Naive thymus-derived CD4-positive, alpha-beta T cell (primary cell): ENCODE measurements at regions not wholly inside any gene's neighbourhood (a gene's known extent, or its start where the extent isn't known, plus 50 kb on each side); places are given as distances from the start of the nearest gene placed in this dataset.
"Not testable (repeated sequence)": the region's sequence is repeated elsewhere in the genome, so short reads cannot be mapped to it uniquely, and the experiment has no call there.

Experiments
- ATAC-seq: fragments of 150-1000 bp; cut with Tn5 transposase; 2 replicates; pipeline ENCODE4 v1.10.0; 2021; ENCODE audit warnings: mild to moderate bottlenecking, moderate library complexity
- CTCF ChIA-PET: fragments of 350-600 bp; sonication (Branson Sonifier 250); formaldehyde crosslinking; loops from one replicate; lab custom pipeline; 2021; ENCODE audit warnings: antibody characterized with exemption; lab: Charles Lee
- POLR2A ChIA-PET: fragments of 350-600 bp; sonication (Branson Sonifier 250); formaldehyde crosslinking; loops from one replicate; lab custom pipeline; 2021; ENCODE audit warnings: antibody characterized with exemption, inconsistent platforms; lab: Charles Lee
- DNase-seq, 9 donors: peaks; one replicate each; pipeline versions ENCODE4 v3.0.0 to v3.0.0-alpha.2; 2020 to 2022; ENCODE audit warnings: mixed read lengths in 1 of 9
- H3K27ac ChIP-seq: one replicate; pipeline ENCODE4 v1.7.0; 2013; ENCODE audit warnings: mild to moderate bottlenecking, low read depth, low read length, moderate library complexity
- H3K27me3 ChIP-seq, 2 donors: one replicate each; pipeline ENCODE4 v1.7.0; 2013; ENCODE audit warnings: low read length in 2 of 2, mild to moderate bottlenecking in 2 of 2, moderate library complexity in 2 of 2; ENCODE audit not compliant: control insufficient read depth in 2 of 2, insufficient read depth in 2 of 2
- H3K36me3 ChIP-seq, 3 experiments: 1 replicate in 2 of 3; 2 replicates in 1 of 3; pipeline ENCODE4 v1.7.0; 2013; ENCODE audit warnings: low read length in 3 of 3, mild to moderate bottlenecking in 3 of 3, moderate library complexity in 1 of 3; ENCODE audit not compliant: insufficient read depth in 3 of 3, control insufficient read depth in 2 of 3
- H3K4me1 ChIP-seq, 2 donors: one replicate each; pipeline ENCODE4 v1.7.0; 2013; ENCODE audit warnings: low read length in 2 of 2, mild to moderate bottlenecking in 2 of 2, moderate library complexity in 1 of 2; ENCODE audit not compliant: control insufficient read depth in 2 of 2, insufficient read depth in 2 of 2
- H3K4me3 ChIP-seq: 2 replicates; pipeline ENCODE4 v1.7.0; 2013; ENCODE audit warnings: mild to moderate bottlenecking, low read length
- H3K9me3 ChIP-seq, 3 experiments: 1 replicate in 2 of 3; 2 replicates in 1 of 3; pipeline ENCODE4 v1.7.0; 2013; ENCODE audit warnings: low read length in 3 of 3; ENCODE audit not compliant: control insufficient read depth in 2 of 3
- H3K27ac Mint-ChIP-seq, 9 donors: one replicate each; pipeline ENCODE4 v1.8.0; 2020 to 2022; ENCODE audit warnings: mixed read lengths in 9 of 9, mild to moderate bottlenecking in 8 of 9, moderate library complexity in 5 of 9, inconsistent platforms in 2 of 9
- H3K27me3 Mint-ChIP-seq, 5 donors: one replicate each; pipeline ENCODE4 v1.8.0; 2021 to 2022; ENCODE audit warnings: mixed read lengths in 5 of 5, mild to moderate bottlenecking in 1 of 5
- H3K36me3 Mint-ChIP-seq, 5 donors: one replicate each; pipeline ENCODE4 v1.8.0; 2020 to 2022; ENCODE audit warnings: mixed read lengths in 5 of 5, mild to moderate bottlenecking in 3 of 5, inconsistent platforms in 1 of 5
- H3K4me1 Mint-ChIP-seq, 7 donors: one replicate each; pipeline ENCODE4 v1.8.0; 2020 to 2022; ENCODE audit warnings: mixed read lengths in 7 of 7, mild to moderate bottlenecking in 3 of 7, inconsistent platforms in 1 of 7
- H3K4me3 Mint-ChIP-seq, 10 donors: one replicate each; pipeline ENCODE4 v1.8.0; 2020 to 2022; ENCODE audit warnings: mild to moderate bottlenecking in 10 of 10, mixed read lengths in 10 of 10, moderate library complexity in 6 of 10, inconsistent platforms in 2 of 10
- H3K9me3 Mint-ChIP-seq, 11 donors: one replicate each; pipeline ENCODE4 v1.8.0; 2020 to 2022; ENCODE audit warnings: mixed read lengths in 11 of 11, mild to moderate bottlenecking in 4 of 11, inconsistent platforms in 1 of 11, moderate library complexity in 1 of 11
- intact Hi-C, 2 donors: fragments of 100-400 bp; cut with micrococcal nuclease; formaldehyde crosslinking; loops; one replicate each; pipeline ENCODE4 v1.15.1; 2023

DNA sequence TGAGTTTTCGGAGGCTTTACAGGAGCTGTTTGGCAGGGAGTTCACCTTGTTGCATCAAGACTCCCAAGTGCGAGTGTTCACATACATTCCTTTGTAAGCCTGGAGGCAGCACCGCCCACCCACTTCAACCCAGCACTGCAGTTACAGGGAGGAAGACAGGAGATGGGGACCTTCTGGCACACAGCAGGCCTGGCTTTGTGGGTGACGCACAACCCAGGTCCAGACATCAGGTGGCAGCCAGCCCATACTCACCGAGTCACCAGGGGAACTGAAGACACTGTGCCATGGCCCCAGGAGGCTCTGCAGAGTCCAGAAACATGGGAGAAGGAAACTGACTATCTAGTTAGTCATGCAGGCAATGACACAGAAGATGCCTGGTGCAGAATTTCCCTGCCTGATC lies 305.9 kb upstream of the RNF32 start:
- Mint-ChIP-seq H3K4me1 (no peaks in the 10 kb centered on the region), H3K9me3 (peaks cover 0 to 8% (median 0%) of the 10 kb centered on the region in 11 donors), H3K27me3 (peaks cover 0 to 19% (median 1%) of the 10 kb centered on the region in 5 donors), H3K4me3 (no peak overlapping the region), H3K27ac (no peak overlapping the region), H3K36me3 (no peaks in the 10 kb centered on the region)
- intact Hi-C loops = no loop called here
- Histone ChIP-seq H3K4me1 (no peaks in the 10 kb centered on the region), H3K36me3 (no peaks in the 10 kb centered on the region), H3K27me3 (no peaks in the 10 kb centered on the region), H3K27ac (no peak overlapping the region), H3K4me3 (no peak overlapping the region), H3K9me3 (no peaks in the 10 kb centered on the region)
- POLR2A ChIA-PET = no interaction called here
- DNase-seq (no peak), ATAC-seq (no peak)
- CTCF ChIA-PET = no interaction called here

DNA sequence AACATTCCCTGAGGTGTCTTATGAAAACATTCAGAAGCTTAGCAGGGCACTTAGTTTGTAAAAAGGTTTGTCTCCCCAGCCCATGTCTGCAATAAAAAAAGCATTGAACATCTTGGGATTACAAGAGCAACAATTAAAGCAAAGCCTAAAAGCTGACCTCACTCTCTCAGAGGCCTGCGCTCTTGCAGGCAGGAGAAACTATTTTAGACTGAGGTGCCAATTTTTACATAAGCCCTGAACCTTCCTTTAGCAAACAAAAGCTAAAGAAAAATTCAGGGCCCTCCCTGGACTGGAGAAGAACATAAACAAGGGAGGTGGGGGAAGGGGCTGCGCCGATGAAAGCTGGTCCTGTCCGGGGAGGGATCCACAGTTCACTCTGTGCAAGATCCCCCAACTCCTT lies 312.7 kb upstream of the RNF32 start:
- POLR2A ChIA-PET = no interaction called here

DNA sequence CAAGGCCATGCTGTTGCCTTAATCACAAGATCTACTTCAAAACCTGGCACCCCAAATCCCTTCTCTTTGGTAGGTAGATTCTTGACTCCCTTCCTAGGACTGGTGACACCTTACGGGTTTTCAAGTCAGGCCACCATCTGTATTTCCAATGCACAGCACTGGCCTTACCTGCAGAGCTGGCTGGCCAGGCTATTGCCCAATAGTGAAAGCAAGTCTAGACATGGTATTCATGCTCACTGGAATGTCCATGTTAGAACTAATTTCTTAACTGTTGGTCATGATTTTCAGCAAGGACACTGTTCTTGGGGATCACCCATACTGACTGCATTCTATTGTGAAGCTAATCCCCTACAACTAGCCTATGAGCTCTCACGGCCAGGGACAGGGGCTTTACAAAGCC lies 313.1 kb upstream of the RNF32 start:
- no peaks in the 10 kb centered on the region for H3K4me1 ChIP-seq
- intact Hi-C loops = no loop called here
- no peak overlapping the region for H3K4me3 ChIP-seq
- POLR2A ChIA-PET = no interaction called here
- Mint-ChIP-seq H3K4me3 (no peak overlapping the region), H3K27me3 (peaks cover 0 to 23% (median 19%) of the 10 kb centered on the region in 5 donors), H3K27ac (no peak overlapping the region), H3K4me1 (no peaks in the 10 kb centered on the region), H3K9me3 (peaks cover 0 to 8% (median 2%) of the 10 kb centered on the region in 11 donors), H3K36me3 (no peaks in the 10 kb centered on the region)
- H3K27me3 ChIP-seq = no peaks in the 10 kb centered on the region
- no peak overlapping the region for H3K27ac ChIP-seq
- CTCF ChIA-PET = interaction anchor here (0.5 kb wide), 1 partner anchor 140 kb away, joined by 3 read pairs; no protein-coding TSS in a partner anchor
- DNase-seq = no peak
- H3K9me3 ChIP-seq = no peaks in the 10 kb centered on the region
- no peaks in the 10 kb centered on the region for H3K36me3 ChIP-seq
- no peak for ATAC-seq

More for the DNA sequence above, 312.7 kb upstream of the RNF32 start:
- Histone ChIP-seq H3K27ac (no peak overlapping the region), H3K36me3 (no peaks in the 10 kb centered on the region), H3K4me1 (no peaks in the 10 kb centered on the region), H3K27me3 (no peaks in the 10 kb centered on the region), H3K4me3 (no peak overlapping the region), H3K9me3 (no peaks in the 10 kb centered on the region)
- no peaks in the 10 kb centered on the region for H3K4me1 Mint-ChIP-seq
- ATAC-seq (no peak), DNase-seq (no peak)
- H3K4me3 Mint-ChIP-seq = no peak overlapping the region
- peaks cover 0 to 8% (median 2%) of the 10 kb centered on the region in 11 donors for H3K9me3 Mint-ChIP-seq
- no peaks in the 10 kb centered on the region for H3K36me3 Mint-ChIP-seq
- CTCF ChIA-PET = interaction anchor here (0.5 kb wide), 1 partner anchor 140 kb away, joined by 3 read pairs; no protein-coding TSS in a partner anchor
- intact Hi-C loops = no loop called here
- peaks cover 0 to 23% (median 19%) of the 10 kb centered on the region in 5 donors for H3K27me3 Mint-ChIP-seq
- no peak overlapping the region for H3K27ac Mint-ChIP-seq

DNA sequence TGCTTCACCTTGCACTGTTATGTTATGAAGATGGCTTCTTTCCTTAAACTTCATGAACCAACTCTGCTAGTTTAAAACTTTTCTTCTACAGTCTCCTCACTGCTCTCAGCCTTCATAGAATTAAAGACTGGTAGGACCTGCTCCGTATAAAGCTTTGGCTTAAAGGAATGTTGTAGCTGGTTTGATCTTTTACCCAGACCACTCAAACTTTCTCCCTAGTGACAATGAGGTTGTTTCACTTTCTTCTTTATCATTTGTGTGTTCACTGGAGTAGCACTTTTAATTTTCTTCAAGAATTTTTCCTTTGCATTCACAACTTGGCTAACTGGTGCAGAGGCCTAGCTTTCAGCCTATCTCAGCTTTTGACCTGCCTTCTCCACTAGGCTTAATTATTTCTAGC lies 316.4 kb upstream of the RNF32 start:
- Histone ChIP-seq H3K9me3 (no peaks in the 10 kb centered on the region), H3K27me3 (no peaks in the 10 kb centered on the region), H3K27ac (no peak overlapping the region), H3K4me3 (no peak overlapping the region), H3K36me3 (no peaks in the 10 kb centered on the region), H3K4me1 (no peaks in the 10 kb centered on the region)
- intact Hi-C loops = no loop called here
- ATAC-seq (no peak), DNase-seq (no peak)
- Mint-ChIP-seq H3K27me3 (peaks cover 4 to 28% (median 18%) of the 10 kb centered on the region in 5 donors), H3K36me3 (no peaks in the 10 kb centered on the region), H3K9me3 (peaks cover 0 to 5% (median 0%) of the 10 kb centered on the region in 11 donors), H3K4me1 (no peaks in the 10 kb centered on the region), H3K4me3 (no peak overlapping the region), H3K27ac (no peak overlapping the region)
- POLR2A ChIA-PET = no interaction called here
- CTCF ChIA-PET = no interaction called here

DNA sequence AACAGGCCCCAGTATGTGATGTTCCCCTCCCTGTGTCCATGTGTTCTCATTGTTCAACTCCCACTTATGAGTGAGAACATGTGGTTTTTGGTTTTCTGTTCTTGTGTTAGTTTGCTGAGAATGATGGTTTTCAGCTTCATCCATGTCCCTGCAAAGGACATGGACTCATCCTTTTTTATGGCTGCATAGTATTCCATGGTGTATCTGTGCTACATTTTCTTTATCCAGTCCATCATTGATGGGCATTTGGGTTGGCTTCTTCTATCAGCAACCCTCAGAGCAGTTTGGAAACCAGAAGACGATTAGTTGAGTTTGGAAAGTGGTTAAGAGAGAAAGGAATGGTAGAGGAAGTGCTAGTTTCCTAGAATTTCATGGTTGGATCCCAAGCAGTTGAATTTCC lies 319.1 kb upstream of the RNF32 start:
- H3K4me1 Mint-ChIP-seq, H3K9me3 ChIP-seq, intact Hi-C loops, H3K27ac ChIP-seq, H3K4me1 ChIP-seq, H3K36me3 ChIP-seq, CTCF ChIA-PET, POLR2A ChIA-PET, H3K27me3 ChIP-seq, H3K4me3 Mint-ChIP-seq, H3K4me3 ChIP-seq, ATAC-seq, H3K36me3 Mint-ChIP-seq, H3K27ac Mint-ChIP-seq, DNase-seq: not testable (repeated sequence)
- Mint-ChIP-seq H3K9me3 (peaks cover 0 to 17% (median 2%) of the 10 kb centered on the region in 11 donors), H3K27me3 (peaks cover 4 to 31% (median 8%) of the 10 kb centered on the region in 5 donors)

DNA sequence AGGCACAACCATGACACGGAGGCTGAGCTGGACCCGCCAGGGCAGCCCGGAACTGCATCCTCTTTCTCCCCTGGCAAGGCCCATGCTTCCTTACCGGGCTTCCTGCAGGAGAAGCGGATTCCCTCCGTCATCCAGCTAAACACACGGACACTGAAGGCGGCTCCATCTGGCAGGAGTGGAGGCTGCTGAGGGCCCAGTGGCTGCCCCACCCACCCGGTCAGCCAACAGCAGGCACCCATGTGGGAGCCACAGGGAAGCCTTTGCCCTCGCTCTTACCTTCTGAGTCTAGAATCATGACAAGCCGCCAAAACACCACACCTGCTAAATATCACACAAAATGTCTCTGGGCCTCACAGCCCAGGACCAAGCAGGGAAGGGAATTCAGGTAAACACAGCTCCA lies 321.6 kb upstream of the RNF32 start:
- no peak for DNase-seq
- peaks cover 0 to 29% (median 12%) of the 10 kb centered on the region in 5 donors for H3K27me3 Mint-ChIP-seq
- no peak overlapping the region for H3K27ac Mint-ChIP-seq
- ATAC-seq = no peak
- H3K27me3 ChIP-seq = no peaks in the 10 kb centered on the region
- peaks cover 0 to 16% (median 3%) of the 10 kb centered on the region in 3 experiments for H3K9me3 ChIP-seq
- H3K4me3 ChIP-seq = no peak overlapping the region
- no peak overlapping the region for H3K27ac ChIP-seq
- H3K4me3 Mint-ChIP-seq = no peak overlapping the region
- CTCF ChIA-PET = no interaction called here
- H3K36me3 ChIP-seq = peaks cover 0 to 3% (median 0%) of the 10 kb centered on the region in 3 experiments
- H3K9me3 Mint-ChIP-seq = peaks cover 3 to 32% (median 13%) of the 10 kb centered on the region in 11 donors
- no peaks in the 10 kb centered on the region for H3K4me1 Mint-ChIP-seq
- peaks cover 0 to 9% (median 0%) of the 10 kb centered on the region in 5 donors for H3K36me3 Mint-ChIP-seq
- intact Hi-C loops = no loop called here
- POLR2A ChIA-PET = no interaction called here
- no peaks in the 10 kb centered on the region for H3K4me1 ChIP-seq

DNA sequence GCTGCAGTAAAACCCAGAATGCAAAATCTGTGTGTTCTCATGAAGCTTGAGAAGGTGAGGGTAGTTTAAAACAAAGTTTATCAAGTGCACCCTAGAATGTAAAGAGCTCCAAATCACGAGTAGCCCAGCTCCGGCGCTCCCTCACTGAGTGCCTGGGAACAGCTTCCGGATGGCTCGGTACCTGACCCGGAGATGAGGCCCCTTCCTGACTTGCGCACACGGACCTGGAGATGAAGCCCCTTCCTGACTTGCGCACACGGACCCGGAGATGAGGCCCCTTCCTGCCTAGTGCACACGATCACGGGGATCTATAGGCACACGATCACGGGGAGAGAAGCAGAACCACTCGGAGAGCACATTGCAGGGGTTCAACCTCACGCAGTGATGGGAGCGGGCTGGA lies 322.1 kb upstream of the RNF32 start:
- DNase-seq = no peak
- Histone ChIP-seq H3K36me3 (peaks cover 0 to 3% (median 0%) of the 10 kb centered on the region in 3 experiments), H3K4me3 (no peak overlapping the region), H3K27me3 (no peaks in the 10 kb centered on the region), H3K4me1 (no peaks in the 10 kb centered on the region), H3K27ac (no peak overlapping the region), H3K9me3 (peaks cover 0 to 16% (median 3%) of the 10 kb centered on the region in 3 experiments)
- Mint-ChIP-seq H3K27me3 (peaks cover 1 to 31% (median 12%) of the 10 kb centered on the region in 5 donors), H3K4me3 (no peak overlapping the region), H3K4me1 (no peaks in the 10 kb centered on the region), H3K27ac (no peak overlapping the region), H3K9me3 (peaks cover 3 to 32% (median 13%) of the 10 kb centered on the region in 11 donors), H3K36me3 (peaks cover 0 to 9% (median 0%) of the 10 kb centered on the region in 5 donors)
- ATAC-seq = no peak
- intact Hi-C loops = no loop called here
- CTCF ChIA-PET = no interaction called here
- POLR2A ChIA-PET = no interaction called here
